ENCODE measurements at regions not wholly inside any gene's neighbourhood (a gene's known extent, or its start where the extent isn't known, plus 50 kb on each side); places are given as distances from the start of the nearest gene placed in this dataset.

GRCh38 chr9:126017758-126018157, 270.6 kb downstream of the PBX3 start:
- no peak for DNase-seq (ENCODE audit: low read depth in 2 of 2)

GRCh38 chr9:126020836-126021235, 273.7 kb downstream of the PBX3 start:
- DNase-seq (ENCODE audit: low read depth in 2 of 2): no peak

DNA sequence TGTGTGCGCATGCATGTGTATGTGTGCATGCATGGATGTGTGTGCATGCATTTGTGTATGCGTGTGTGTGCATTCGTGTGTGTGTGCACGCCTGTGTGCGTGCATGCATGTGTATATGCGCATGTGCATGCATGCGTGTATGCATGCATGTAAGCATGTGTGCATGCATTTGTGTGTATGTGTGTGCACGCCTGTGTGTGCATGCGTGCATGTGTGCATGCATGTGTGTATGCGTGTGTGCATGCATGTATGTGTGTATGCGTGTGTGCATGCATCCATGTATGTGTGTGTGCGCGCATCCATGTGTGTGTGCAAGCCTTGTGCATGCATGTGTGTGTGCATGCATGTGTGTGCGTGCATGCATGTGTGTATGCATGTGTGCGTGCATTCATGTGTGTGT, 276.8 kb downstream of the PBX3 start:
- no peak for DNase-seq (ENCODE audit: low read depth in 2 of 2)

DNA sequence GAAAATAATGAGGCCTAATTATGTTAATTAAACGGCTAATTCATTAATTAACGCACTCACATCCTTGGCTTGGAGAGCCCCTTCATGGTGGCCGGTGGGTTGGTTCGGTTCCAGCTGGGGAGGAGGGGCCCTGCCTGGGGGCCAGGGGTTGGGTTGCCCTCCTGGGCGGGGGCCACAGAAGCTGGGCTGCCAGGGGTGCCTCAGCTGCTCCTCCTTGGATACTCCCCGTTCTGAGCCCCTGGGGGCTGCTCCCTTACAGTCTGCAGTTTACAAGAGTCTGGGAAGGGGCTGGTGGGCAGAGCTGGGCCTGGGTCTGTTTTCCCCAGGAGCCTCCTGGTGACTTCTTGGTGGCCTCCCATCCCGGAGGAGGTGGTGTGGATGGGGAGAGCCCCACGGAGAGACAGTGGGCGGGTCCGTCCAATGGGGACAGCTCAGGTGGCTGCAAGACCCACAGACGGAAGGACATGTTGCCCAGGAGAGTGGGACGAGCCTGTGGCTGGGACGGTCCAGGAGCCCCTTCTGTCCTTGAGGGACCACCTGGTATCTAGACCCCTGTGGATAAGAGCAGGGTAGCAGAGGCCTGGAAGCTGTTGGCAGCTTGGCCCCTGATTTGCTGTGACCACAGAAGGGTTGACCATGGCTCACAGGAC, 277.5 kb downstream of the PBX3 start:
- no peak for DNase-seq (ENCODE audit: low read depth in 2 of 2)

GRCh38 chr9:126025991-126026390, 278.8 kb downstream of the PBX3 start:
- DNase-seq (ENCODE audit: low read depth in 2 of 2): no peak

- no peak for DNase-seq (ENCODE audit: low read depth in 2 of 2)
These were observed 280.4 kb downstream of the PBX3 start for GRCh38 chr9:126027566-126027965.

GRCh38 chr9:126028746-126029145, 281.6 kb downstream of the PBX3 start:
- no peak for DNase-seq (ENCODE audit: low read depth in 2 of 2)

- no peak for DNase-seq (ENCODE audit: low read depth in 2 of 2)
These were observed 283.5 kb downstream of the PBX3 start for GRCh38 chr9:126030716-126031115.

GRCh38 chr9:126031116-126031515, 283.9 kb downstream of the PBX3 start:
- no peak for DNase-seq (ENCODE audit: low read depth in 2 of 2)

- DNase-seq (ENCODE audit: low read depth in 2 of 2): no peak
These were observed 285.0 kb downstream of the PBX3 start for GRCh38 chr9:126032135-126032534.

DNA sequence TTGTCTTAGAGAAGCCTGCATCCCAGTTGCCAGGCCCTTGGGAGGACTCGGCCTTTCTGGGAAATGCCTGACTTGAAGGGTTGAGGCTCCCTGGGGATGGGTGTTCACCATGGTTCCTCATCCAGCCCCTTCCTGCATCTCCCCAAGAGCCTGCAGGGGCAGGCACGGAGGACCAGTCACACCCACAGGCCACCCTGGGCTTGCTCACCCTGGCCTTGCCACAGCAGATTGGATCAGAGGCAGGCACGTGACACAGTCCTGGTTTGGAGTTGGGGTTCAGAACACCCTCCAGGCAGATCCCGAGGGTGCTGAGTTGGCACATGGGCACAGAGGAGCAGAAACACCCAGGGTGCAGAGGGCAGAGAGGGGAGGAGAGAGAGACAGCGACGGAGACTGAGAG, 286.1 kb downstream of the PBX3 start:
- no peak for DNase-seq (ENCODE audit: low read depth in 2 of 2)

GRCh38 chr9:126033956-126034355, 286.8 kb downstream of the PBX3 start:
- DNase-seq (ENCODE audit: low read depth in 2 of 2): no peak

GRCh38 chr9:126036881-126037291, 289.7 kb downstream of the PBX3 start:
- no peak for DNase-seq (ENCODE audit: low read depth in 2 of 2)

- DNase-seq (ENCODE audit: low read depth in 2 of 2): no peak
These were observed 287.8 kb upstream of the MVB12B start for GRCh38 chr9:126038790-126039189.

DNA sequence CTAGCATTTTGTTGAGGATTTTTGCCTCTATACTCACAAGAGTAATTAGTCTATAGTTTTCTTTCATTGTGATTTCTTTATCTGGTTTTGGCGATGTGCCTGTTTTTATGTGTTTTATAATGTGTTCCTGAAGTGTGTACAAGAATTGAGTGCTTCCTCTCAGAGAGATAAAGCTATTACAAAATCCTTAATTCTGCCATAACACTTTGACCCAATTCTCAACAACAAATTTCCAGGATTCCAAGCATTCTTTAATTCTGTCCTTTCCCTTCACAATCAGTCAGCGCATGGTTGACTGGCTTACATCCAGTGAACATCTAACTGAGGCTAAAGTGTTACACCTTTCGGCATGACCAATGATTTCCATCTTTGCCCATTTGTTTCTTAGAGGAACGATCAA, 282.9 kb upstream of the MVB12B start:
- no peak for DNase-seq (ENCODE audit: low read depth in 2 of 2)

DNA sequence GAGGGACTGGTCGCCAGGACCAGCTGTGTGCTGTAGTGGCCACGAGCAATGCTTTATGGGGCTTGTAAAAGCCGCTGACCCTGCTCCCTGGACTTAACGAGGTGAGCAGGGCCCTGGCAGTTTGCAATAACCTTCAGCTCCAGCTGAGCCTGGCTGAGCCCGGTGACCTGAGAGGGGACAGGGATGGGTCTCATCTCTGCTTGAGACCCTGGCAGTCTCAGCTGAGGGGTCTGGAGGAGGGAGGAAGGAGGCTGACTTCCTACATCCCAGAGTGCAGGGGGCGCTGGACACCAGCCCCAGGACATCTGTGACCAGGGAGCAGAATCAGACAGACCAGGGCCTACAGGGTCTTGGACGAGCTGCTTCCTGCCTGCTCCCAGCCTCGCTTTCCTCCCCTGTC, 277.5 kb upstream of the MVB12B start:
- DNase-seq (ENCODE audit: low read depth in 2 of 2): no peak

- no peak for DNase-seq (ENCODE audit: low read depth in 2 of 2)
These were observed 276.6 kb upstream of the MVB12B start for GRCh38 chr9:126049896-126050604.

DNA sequence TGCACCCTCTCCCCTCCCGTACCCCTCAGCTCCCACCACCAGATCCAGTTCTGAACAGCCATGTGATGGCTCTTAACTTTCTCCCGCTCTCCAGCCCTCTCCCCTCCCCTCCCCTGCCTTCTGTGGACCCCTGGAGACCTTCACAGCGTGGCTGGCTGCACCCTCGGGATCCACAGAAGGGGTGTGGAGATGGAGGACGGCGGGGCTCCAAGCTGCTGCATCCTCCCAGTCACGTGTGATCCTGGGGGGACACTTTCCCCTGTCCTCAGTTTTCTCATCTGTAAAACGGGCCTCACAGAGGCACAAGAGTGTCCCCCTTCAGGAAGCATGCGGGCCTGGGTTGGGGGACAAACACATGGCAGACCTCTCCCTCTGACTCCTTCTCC, 276.0 kb upstream of the MVB12B start:
- DNase-seq (ENCODE audit: low read depth in 2 of 2): no peak

- no peak for DNase-seq (ENCODE audit: low read depth in 2 of 2)
These were observed 275.0 kb upstream of the MVB12B start for GRCh38 chr9:126051446-126052130.

DNA sequence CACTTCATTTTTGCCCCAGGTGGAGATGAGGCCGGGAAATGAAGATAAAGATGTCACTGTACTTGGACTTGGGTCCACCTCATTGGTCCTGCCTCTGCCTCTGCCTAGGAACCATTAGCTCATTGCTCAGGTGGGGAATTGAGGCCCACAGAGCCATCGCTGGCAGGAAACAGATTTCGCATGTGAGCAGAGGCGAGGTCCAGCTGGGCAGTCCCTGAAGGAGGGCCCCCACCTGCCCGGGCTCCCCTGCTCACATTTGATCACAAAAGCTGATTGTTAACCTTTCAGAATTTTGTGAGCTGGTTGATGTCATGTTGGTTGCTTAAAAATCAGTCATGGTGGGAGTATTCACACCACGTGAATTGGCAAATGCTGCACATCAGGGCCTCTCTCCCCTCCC, 273.8 kb upstream of the MVB12B start:
- no peak for DNase-seq (ENCODE audit: low read depth in 2 of 2)

DNA sequence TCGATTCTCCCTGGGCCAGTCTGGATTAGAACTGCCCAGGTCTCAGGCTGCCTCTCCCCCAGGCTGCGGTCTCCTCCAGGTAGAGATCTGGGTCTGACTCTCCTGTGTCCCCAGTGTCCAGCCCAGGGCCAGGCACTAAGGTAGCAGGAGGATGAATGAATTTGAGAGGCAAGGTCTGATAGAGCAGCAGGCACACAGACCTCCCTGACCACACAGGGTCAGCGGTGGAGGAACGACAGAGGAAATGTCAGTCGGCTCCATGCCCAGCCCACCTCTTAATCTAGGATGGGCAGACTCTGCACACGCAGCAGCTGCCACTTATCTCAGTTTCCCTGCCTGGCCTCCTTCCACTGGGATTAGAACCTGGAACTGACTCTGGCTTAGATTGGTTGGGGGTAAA, 272.7 kb upstream of the MVB12B start:
- no peak for DNase-seq (ENCODE audit: low read depth in 2 of 2)

GRCh38 chr9:126055381-126055985, 271.1 kb upstream of the MVB12B start:
- DNase-seq (ENCODE audit: low read depth in 2 of 2): no peak

Data from stimulated activated CD4-positive, alpha-beta T cell treated with anti-CD3 and anti-CD28 coated beads, Interleukin-12 subunit alpha, Interleukin-12 subunit beta, amount 100 ng/mL, for 24 hours (primary cell).